Upper lobe of right lung (tissue), 1 donor: ENCODE measurements at regions not wholly inside any gene's neighbourhood (a gene's known extent, or its start where the extent isn't known, plus 50 kb on each side); places are given as distances from the start of the nearest gene placed in this dataset.
"Not testable (repeated sequence)": the region's sequence is repeated elsewhere in the genome, so short reads cannot be mapped to it uniquely, and the experiment has no call there.

Experiments used
- ATAC-seq: fragments of 200-7000 bp; cut with Tn5 transposase; one replicate; pipeline ENCODE4 v1.9.1; 2020; ENCODE audit warnings: mild to moderate bottlenecking, moderate library complexity
- DNase-seq: peaks from one replicate; pipeline ENCODE4 v3.0.0-alpha.2; 2020
- H3K27ac ChIP-seq: fragments of 200-600 bp; one replicate; pipeline ENCODE4 v1.8.0; 2022
- H3K27me3 ChIP-seq: fragments of 200-600 bp; one replicate; pipeline ENCODE4 v1.8.0; 2022; ENCODE audit warnings: mild to moderate bottlenecking
- H3K36me3 ChIP-seq: fragments of 200-600 bp; one replicate; pipeline ENCODE4 v1.8.0; 2022
- H3K4me1 ChIP-seq: fragments of 200-600 bp; one replicate; pipeline ENCODE4 v1.8.0; 2022
- H3K4me3 ChIP-seq: fragments of 200-600 bp; one replicate; pipeline ENCODE4 v1.8.0; 2022; ENCODE audit warnings: mild to moderate bottlenecking
- H3K9me3 ChIP-seq: fragments of 200-600 bp; one replicate; pipeline ENCODE4 v1.8.0; 2022
- intact Hi-C: fragments of 100-400 bp; cut with DNase I; formaldehyde crosslinking; loops from one replicate; pipeline ENCODE4 v1.11.0; 2022
- TF ChIP-seq, protein P1 (sequence below): fragments of 200-600 bp; IDR thresholded peaks from one replicate; pipeline ENCODE4 v1.8.0; 2022; ENCODE audit warnings: antibody characterized with exemption
- donor health status: DM: no; HTN: yes; CAD: no; lungs with severe emphysema.

DNA sequence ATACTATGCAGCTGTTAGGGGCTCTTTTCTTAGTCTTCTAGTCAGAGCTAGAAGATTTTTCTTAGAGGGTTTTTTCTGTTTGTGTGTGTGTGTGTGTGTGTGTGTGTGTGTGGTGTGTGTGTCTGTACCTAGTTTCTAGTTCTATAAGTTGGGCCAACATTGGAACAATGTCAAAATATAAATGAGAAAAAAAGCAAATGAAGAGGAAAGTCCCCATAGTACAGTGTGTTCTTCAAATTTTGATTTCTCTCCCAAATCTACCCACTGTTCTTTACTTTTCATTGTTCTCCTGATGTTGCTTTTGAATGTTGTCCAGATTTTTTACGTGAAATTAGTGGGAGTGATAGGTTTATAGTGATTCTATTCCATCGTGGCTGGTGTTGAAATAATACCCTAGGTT lies 2153.4 kb upstream of the RAG2 start:
- Histone ChIP-seq H3K27ac (no peak overlapping the region), H3K27me3 (no peaks in the 10 kb centered on the region), H3K4me1 (no peaks in the 10 kb centered on the region), H3K4me3 (no peak overlapping the region), H3K36me3 (no peaks in the 10 kb centered on the region), H3K9me3 (no peaks in the 10 kb centered on the region)
- DNase-seq (no peak), ATAC-seq (no peak)
- intact Hi-C loops: no loop called here
- TF ChIP-seq, protein P1, sequence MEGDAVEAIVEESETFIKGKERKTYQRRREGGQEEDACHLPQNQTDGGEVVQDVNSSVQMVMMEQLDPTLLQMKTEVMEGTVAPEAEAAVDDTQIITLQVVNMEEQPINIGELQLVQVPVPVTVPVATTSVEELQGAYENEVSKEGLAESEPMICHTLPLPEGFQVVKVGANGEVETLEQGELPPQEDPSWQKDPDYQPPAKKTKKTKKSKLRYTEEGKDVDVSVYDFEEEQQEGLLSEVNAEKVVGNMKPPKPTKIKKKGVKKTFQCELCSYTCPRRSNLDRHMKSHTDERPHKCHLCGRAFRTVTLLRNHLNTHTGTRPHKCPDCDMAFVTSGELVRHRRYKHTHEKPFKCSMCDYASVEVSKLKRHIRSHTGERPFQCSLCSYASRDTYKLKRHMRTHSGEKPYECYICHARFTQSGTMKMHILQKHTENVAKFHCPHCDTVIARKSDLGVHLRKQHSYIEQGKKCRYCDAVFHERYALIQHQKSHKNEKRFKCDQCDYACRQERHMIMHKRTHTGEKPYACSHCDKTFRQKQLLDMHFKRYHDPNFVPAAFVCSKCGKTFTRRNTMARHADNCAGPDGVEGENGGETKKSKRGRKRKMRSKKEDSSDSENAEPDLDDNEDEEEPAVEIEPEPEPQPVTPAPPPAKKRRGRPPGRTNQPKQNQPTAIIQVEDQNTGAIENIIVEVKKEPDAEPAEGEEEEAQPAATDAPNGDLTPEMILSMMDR: no peak

DNA sequence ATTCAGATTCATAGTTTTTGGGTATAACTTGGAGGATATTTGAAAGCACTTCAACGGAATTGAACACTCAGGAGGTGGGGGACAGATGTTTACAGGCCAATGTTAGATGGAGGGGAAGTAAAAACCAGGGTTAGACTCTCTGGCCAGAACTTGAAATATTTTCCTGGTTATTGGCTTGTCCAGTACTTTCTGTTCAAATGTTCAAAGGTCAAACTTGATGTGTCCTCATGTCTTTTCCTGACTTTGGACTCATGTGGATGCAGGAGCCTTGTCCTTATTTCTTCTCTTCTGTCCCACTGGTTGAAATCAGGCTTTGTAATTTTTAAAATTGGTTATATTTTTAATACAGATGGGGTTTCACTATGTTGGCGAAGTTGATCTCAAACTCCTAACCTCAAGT lies 2148.5 kb upstream of the RAG2 start:
- intact Hi-C loops, DNase-seq, H3K27ac ChIP-seq, ATAC-seq, H3K36me3 ChIP-seq, H3K9me3 ChIP-seq, H3K4me1 ChIP-seq, H3K27me3 ChIP-seq, H3K4me3 ChIP-seq: not testable (repeated sequence)

DNA sequence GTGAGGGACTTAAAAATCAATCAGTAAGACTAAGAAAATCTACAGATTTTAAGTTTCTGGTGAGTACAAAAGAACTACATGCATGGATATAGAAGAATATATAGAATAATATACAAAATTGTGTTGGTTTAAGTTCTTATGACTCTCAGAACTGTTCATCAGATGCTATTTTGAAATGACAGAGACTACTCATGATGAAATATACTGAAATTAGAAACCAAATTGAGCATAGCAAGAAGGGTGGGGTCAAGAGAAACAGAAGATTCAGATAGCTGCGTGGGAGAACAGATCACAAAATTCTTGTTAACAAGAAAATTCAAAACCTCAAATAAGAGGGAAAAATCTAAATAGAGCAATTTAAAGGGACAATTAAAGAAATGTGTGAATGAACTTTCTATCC lies 2125.3 kb upstream of the RAG2 start:
- no peak overlapping the region for H3K4me3 ChIP-seq
- TF ChIP-seq, protein P1: no peak
- ATAC-seq: no peak
- no peaks in the 10 kb centered on the region for H3K27me3 ChIP-seq
- no peaks in the 10 kb centered on the region for H3K4me1 ChIP-seq
- no peak overlapping the region for H3K27ac ChIP-seq
- DNase-seq: no peak
- intact Hi-C loops: no loop called here
- no peaks in the 10 kb centered on the region for H3K9me3 ChIP-seq
- H3K36me3 ChIP-seq: no peaks in the 10 kb centered on the region

DNA sequence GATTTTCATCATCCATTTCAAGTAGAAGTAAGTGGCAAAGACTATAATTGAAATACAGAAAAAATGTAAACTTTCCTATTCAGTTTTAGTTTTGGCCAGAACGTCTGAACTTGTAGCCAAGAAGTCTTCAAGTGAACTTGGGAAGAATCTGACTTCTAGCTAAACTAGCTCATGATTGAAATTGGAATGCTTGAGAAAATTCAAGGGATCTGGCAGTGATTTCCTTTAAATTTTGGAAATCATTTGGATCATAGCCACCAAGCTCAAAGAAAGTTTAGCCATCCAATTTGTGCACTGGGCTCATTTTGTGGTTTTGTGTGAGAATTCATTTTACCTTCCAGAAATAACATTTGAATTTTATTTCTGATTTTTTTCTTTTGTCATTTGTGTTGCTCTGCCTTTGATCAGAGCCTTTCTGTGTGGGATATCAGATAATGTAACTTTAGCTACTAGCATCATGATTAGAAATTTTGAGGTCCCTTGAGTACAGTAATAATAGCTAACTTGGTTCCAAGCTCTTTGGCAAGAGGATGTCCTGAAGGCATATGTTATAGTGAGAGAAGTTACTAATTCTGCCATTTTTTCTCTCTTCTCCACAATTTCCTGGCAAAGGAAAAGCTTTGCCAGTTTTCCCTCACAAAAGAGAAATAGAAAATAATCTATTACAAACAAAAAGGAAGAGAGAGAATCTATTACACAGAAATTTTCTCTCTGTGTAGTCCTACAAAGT lies 2123.7 kb upstream of the RAG2 start:
- intact Hi-C loops: no loop called here
- Histone ChIP-seq H3K27me3 (no peaks in the 10 kb centered on the region), H3K4me1 (no peaks in the 10 kb centered on the region), H3K4me3 (no peak overlapping the region), H3K27ac (no peak overlapping the region), H3K36me3 (no peaks in the 10 kb centered on the region), H3K9me3 (no peaks in the 10 kb centered on the region)
- TF ChIP-seq, protein P1: no peak
- DNase-seq (no peak), ATAC-seq (no peak)

DNA sequence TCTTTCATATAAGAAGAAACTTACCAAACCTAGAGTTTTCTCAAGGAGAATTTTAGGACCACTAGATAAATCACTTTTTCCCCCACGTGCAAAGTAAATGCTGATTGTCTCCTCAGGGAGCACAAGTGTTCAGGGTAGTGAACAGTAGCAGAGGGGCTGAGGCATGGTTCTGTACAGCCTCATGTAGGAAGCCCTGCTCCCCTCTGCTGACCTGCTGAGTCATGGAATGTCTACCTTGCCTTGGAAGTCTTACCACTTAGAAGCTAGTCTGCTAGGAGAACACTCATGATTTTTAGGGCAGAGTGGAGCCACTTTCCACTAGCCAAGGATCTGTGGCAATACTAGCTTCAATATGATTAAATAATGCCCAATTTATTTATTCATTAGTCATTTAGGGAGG lies 2120.6 kb upstream of the RAG2 start:
- Histone ChIP-seq H3K27ac (no peak overlapping the region), H3K27me3 (no peaks in the 10 kb centered on the region), H3K36me3 (no peaks in the 10 kb centered on the region), H3K4me1 (no peaks in the 10 kb centered on the region), H3K4me3 (no peak overlapping the region), H3K9me3 (no peaks in the 10 kb centered on the region)
- no peak for ATAC-seq
- DNase-seq: no peak
- TF ChIP-seq, protein P1: no peak
- intact Hi-C loops: no loop called here

DNA sequence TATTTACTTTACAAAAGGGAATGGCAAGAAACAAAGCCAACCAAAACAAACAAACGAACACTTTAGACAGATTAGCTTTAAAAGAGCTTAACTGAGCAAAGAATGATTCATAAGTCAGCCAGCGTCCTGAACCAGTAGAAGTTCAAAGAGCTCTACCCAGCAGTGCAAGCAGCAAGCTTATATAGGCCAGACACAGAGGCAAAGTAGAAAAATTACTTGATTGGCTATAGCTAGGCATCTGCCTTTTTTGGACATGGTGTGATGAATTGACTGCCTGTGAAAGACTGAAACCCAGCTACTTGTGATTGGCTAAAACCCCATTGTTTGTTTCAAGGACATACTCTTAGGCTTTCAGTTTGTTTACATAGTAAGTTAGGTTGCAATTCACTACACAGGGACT lies 2120.0 kb upstream of the RAG2 start:
- no peaks in the 10 kb centered on the region for H3K9me3 ChIP-seq
- intact Hi-C loops: no loop called here
- TF ChIP-seq, protein P1: no peak
- DNase-seq (no peak), ATAC-seq (no peak)
- no peak overlapping the region for H3K27ac ChIP-seq
- no peaks in the 10 kb centered on the region for H3K27me3 ChIP-seq
- H3K36me3 ChIP-seq: no peaks in the 10 kb centered on the region
- no peak overlapping the region for H3K4me3 ChIP-seq
- no peaks in the 10 kb centered on the region for H3K4me1 ChIP-seq
